Hepatocyte (in vitro differentiated cells): ENCODE measurements at regions not wholly inside any gene's neighbourhood (a gene's known extent, or its start where the extent isn't known, plus 50 kb on each side); places are given as distances from the start of the nearest gene placed in this dataset.

Source experiments
- EZH2 ChIP-seq: fragments of 200-600 bp; sonication (generic); IDR thresholded peaks from 2 replicates; pipeline ENCODE4 v1.6.1; 2016; ENCODE audit warnings: antibody characterized with exemption, mild to moderate bottlenecking, borderline replicate concordance
- EZH2phosphoT487 ChIP-seq: fragments of 200-600 bp; sonication (generic); IDR thresholded peaks from one replicate; pipeline ENCODE4 v1.6.1; 2018; ENCODE audit warnings: antibody characterized with exemption, mild to moderate bottlenecking, low read depth, moderate library complexity; ENCODE audit not compliant: unreplicated experiment, severe bottlenecking
- TF ChIP-seq, protein P1 (sequence below): fragments of 200-600 bp; sonication (generic); IDR thresholded peaks from 2 replicates; pipeline ENCODE4 v1.5.1; 2016; ENCODE audit warnings: antibody characterized with exemption, mild to moderate bottlenecking; ENCODE audit not compliant: poor library complexity

- TF ChIP-seq EZH2: no peak
- TF ChIP-seq EZH2phosphoT487: no peak
- TF ChIP-seq, protein P1, sequence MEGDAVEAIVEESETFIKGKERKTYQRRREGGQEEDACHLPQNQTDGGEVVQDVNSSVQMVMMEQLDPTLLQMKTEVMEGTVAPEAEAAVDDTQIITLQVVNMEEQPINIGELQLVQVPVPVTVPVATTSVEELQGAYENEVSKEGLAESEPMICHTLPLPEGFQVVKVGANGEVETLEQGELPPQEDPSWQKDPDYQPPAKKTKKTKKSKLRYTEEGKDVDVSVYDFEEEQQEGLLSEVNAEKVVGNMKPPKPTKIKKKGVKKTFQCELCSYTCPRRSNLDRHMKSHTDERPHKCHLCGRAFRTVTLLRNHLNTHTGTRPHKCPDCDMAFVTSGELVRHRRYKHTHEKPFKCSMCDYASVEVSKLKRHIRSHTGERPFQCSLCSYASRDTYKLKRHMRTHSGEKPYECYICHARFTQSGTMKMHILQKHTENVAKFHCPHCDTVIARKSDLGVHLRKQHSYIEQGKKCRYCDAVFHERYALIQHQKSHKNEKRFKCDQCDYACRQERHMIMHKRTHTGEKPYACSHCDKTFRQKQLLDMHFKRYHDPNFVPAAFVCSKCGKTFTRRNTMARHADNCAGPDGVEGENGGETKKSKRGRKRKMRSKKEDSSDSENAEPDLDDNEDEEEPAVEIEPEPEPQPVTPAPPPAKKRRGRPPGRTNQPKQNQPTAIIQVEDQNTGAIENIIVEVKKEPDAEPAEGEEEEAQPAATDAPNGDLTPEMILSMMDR: no peak
These were observed 106.4 kb upstream of the PLEKHG7 start for GRCh38 chr12:92596383-92596782.
